Right ventricle myocardium inferior (tissue), 1 donor: ENCODE measurements at regions not wholly inside any gene's neighbourhood (a gene's known extent, or its start where the extent isn't known, plus 50 kb on each side); places are given as distances from the start of the nearest gene placed in this dataset.

Experiments used
- ATAC-seq: fragments of 200-7000 bp; cut with Tn5 transposase; one replicate; pipeline ENCODE4 v1.9.1; 2020; ENCODE audit warnings: mild to moderate bottlenecking, moderate library complexity
- DNase-seq: peaks from one replicate; pipeline ENCODE4 v3.0.0; 2021; ENCODE audit errors: missing footprints
- intact Hi-C: fragments of 100-400 bp; cut with DNase I; formaldehyde crosslinking; loops from one replicate; pipeline ENCODE4 v1.11.0; 2022
- donor health status: DM: no; HTN: yes; CAD: no; lungs with severe emphysema.

GRCh38 chr5:10857338-10857733 lies 96.3 kb upstream of the DAP start:
- ATAC-seq: no peak
- no peak for DNase-seq
- intact Hi-C loops: loop anchor here (5.0 kb wide), 2 partner anchors 160 to 255 kb away; no protein-coding TSS in a partner anchor

GRCh38 chr5:10856683-10857337 lies 95.8 kb upstream of the DAP start:
- intact Hi-C loops: loop anchor here (5.0 kb wide), 2 partner anchors 160 to 255 kb away; no protein-coding TSS in a partner anchor
- ATAC-seq: no peak

GRCh38 chr5:10856071-10856470 lies 95.0 kb upstream of the DAP start:
- no peak for ATAC-seq
- DNase-seq: no peak
- intact Hi-C loops: loop anchor here (5.0 kb wide), 2 partner anchors 159 to 256 kb away; no protein-coding TSS in a partner anchor

More at GRCh38 chr5:10856683-10857337, 95.8 kb upstream of the DAP start:
- no peak for DNase-seq

GRCh38 chr5:10854506-10855277 lies 93.7 kb upstream of the DAP start:
- DNase-seq (no peak), ATAC-seq (peak; percentile 45)
- intact Hi-C loops: loop anchor here (5.0 kb wide), 2 partner anchors 157 to 258 kb away; no protein-coding TSS in a partner anchor

- intact Hi-C loops: no loop called here
- DNase-seq (no peak), ATAC-seq (no peak)
Observed at GRCh38 chr5:10853154-10853553, 92.1 kb upstream of the DAP start.

GRCh38 chr5:10849278-10849677 lies 88.2 kb upstream of the DAP start:
- intact Hi-C loops: no loop called here
- DNase-seq: no peak
- ATAC-seq: no peak

- intact Hi-C loops: no loop called here
- DNase-seq (no peak), ATAC-seq (no peak)
Observed at GRCh38 chr5:10844016-10844415, 83.0 kb upstream of the DAP start.

GRCh38 chr5:10842823-10843222 lies 81.8 kb upstream of the DAP start:
- DNase-seq (no peak), ATAC-seq (no peak)
- intact Hi-C loops: no loop called here

GRCh38 chr5:10839916-10840599 lies 79.0 kb upstream of the DAP start:
- intact Hi-C loops: no loop called here
- ATAC-seq (no peak), DNase-seq (no peak)

- ATAC-seq (no peak), DNase-seq (no peak)
- intact Hi-C loops: no loop called here
Observed at GRCh38 chr5:10839118-10839517, 78.1 kb upstream of the DAP start.

- intact Hi-C loops: no loop called here
- DNase-seq (no peak), ATAC-seq (no peak)
Observed at GRCh38 chr5:10838038-10838437, 77.0 kb upstream of the DAP start.

- intact Hi-C loops: no loop called here
- DNase-seq (no peak), ATAC-seq (no peak)
Observed at GRCh38 chr5:10836986-10837385, 76.0 kb upstream of the DAP start.

- DNase-seq (no peak), ATAC-seq (no peak)
- intact Hi-C loops: no loop called here
Observed at GRCh38 chr5:10834695-10835094, 73.7 kb upstream of the DAP start.

GRCh38 chr5:10832987-10833386 lies 72.0 kb upstream of the DAP start:
- intact Hi-C loops: no loop called here
- ATAC-seq: no peak
- DNase-seq: no peak

GRCh38 chr5:10832421-10832820 lies 71.4 kb upstream of the DAP start:
- no peak for DNase-seq
- intact Hi-C loops: no loop called here
- ATAC-seq: no peak

- intact Hi-C loops: no loop called here
- DNase-seq: no peak
- no peak for ATAC-seq
Observed at GRCh38 chr5:10831419-10831818, 70.4 kb upstream of the DAP start.

- intact Hi-C loops: no loop called here
- ATAC-seq (no peak), DNase-seq (no peak)
Observed at GRCh38 chr5:10828241-10828640, 67.2 kb upstream of the DAP start.

- DNase-seq (no peak), ATAC-seq (no peak)
- intact Hi-C loops: no loop called here
Observed at GRCh38 chr5:10827571-10827970, 66.5 kb upstream of the DAP start.

GRCh38 chr5:10826971-10827370 lies 65.9 kb upstream of the DAP start:
- DNase-seq (no peak), ATAC-seq (no peak)
- intact Hi-C loops: no loop called here
